Neutrophil (primary cell): ENCODE measurements at regions not wholly inside any gene's neighbourhood (a gene's known extent, or its start where the extent isn't known, plus 50 kb on each side); places are given as distances from the start of the nearest gene placed in this dataset.
"Not testable (repeated sequence)": the region's sequence is repeated elsewhere in the genome, so short reads cannot be mapped to it uniquely, and the experiment has no call there.

Experiments used
- H3K27ac ChIP-seq: fragments of 200-600 bp; sonication (generic); 2 replicates; pipeline ENCODE4 v1.5.1; 2016; ENCODE audit warnings: mild to moderate bottlenecking, moderate library complexity
- H3K27me3 ChIP-seq: fragments of 200-600 bp; sonication (generic); 2 replicates; pipeline ENCODE4 v1.6.0; 2016; ENCODE audit warnings: mild to moderate bottlenecking
- H3K36me3 ChIP-seq: fragments of 200-600 bp; sonication (generic); 2 replicates; pipeline ENCODE4 v1.5.1; 2017
- H3K4me1 ChIP-seq, 2 experiments: fragments of 200-600 bp in 1 of 2; sonication (generic) in 1 of 2; 1 replicate in 1 of 2; 2 replicates in 1 of 2; pipeline versions ENCODE4 v1.5.1 to v1.6.1; 2013 to 2016; ENCODE audit warnings: low read depth in 1 of 2, low read length in 1 of 2, mild to moderate bottlenecking in 1 of 2, moderate library complexity in 1 of 2; ENCODE audit not compliant: control insufficient read depth in 1 of 2, insufficient read depth in 1 of 2
- H3K4me3 ChIP-seq, 2 experiments: fragments of 200-600 bp in 1 of 2; sonication (generic) in 1 of 2; 1 replicate in 1 of 2; 2 replicates in 1 of 2; pipeline ENCODE4 v1.5.1; 2013 to 2016; ENCODE audit warnings: low read depth in 1 of 2, low read length in 1 of 2, mild to moderate bottlenecking in 1 of 2, moderate library complexity in 1 of 2
- H3K9me3 ChIP-seq: fragments of 200-600 bp; sonication (generic); 2 replicates; pipeline ENCODE4 v1.5.1; 2016
- TF ChIP-seq, protein P1 (sequence below): fragments of 200-600 bp; sonication (generic); IDR thresholded peaks from 2 replicates; pipeline ENCODE4 v1.5.1; 2016; ENCODE audit warnings: antibody characterized with exemption

DNA sequence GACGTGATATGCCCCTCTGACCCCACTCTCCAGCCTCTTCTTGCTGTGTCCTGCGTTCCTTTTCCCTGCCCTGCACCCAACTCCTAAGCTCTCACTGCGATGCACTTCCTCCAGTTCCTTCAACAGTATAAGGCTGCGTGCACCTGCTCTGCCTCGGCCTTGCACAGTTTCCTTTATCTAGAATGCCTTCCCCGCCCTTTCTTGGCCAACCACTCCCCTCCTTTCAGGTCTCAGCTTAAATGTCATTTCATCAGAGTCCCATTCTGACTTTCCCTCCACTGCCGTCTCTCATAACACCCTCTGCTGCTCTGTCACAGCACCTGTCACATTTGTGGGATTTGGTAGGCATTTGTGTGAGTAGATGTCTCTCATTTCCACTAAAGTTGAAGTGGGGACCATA lies 58.4 kb upstream of the NEIL3 start:
- H3K36me3 ChIP-seq, result no peaks in the 10 kb centered on the region
- H3K4me1 ChIP-seq, result peaks cover 14 to 15% of the 10 kb centered on the region in 2 experiments
- TF ChIP-seq, protein P1, sequence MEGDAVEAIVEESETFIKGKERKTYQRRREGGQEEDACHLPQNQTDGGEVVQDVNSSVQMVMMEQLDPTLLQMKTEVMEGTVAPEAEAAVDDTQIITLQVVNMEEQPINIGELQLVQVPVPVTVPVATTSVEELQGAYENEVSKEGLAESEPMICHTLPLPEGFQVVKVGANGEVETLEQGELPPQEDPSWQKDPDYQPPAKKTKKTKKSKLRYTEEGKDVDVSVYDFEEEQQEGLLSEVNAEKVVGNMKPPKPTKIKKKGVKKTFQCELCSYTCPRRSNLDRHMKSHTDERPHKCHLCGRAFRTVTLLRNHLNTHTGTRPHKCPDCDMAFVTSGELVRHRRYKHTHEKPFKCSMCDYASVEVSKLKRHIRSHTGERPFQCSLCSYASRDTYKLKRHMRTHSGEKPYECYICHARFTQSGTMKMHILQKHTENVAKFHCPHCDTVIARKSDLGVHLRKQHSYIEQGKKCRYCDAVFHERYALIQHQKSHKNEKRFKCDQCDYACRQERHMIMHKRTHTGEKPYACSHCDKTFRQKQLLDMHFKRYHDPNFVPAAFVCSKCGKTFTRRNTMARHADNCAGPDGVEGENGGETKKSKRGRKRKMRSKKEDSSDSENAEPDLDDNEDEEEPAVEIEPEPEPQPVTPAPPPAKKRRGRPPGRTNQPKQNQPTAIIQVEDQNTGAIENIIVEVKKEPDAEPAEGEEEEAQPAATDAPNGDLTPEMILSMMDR, result no peak
- no peak overlapping the region for H3K4me3 ChIP-seq
- H3K9me3 ChIP-seq, result no peaks in the 10 kb centered on the region
- no peaks in the 10 kb centered on the region for H3K27me3 ChIP-seq
- no peak overlapping the region for H3K27ac ChIP-seq

GRCh38 chr4:177255359-177255758 lies 54.3 kb upstream of the NEIL3 start:
- TF ChIP-seq, protein P1, result no peak
- peaks cover 9 to 16% of the 10 kb centered on the region in 2 experiments for H3K4me1 ChIP-seq

GRCh38 chr4:177256950-177257349 lies 52.7 kb upstream of the NEIL3 start:
- TF ChIP-seq, protein P1, result no peak

More at GRCh38 chr4:177255359-177255758, 54.3 kb upstream of the NEIL3 start:
- H3K9me3 ChIP-seq, result no peaks in the 10 kb centered on the region
- H3K27me3 ChIP-seq, result no peaks in the 10 kb centered on the region
- H3K36me3 ChIP-seq, result no peaks in the 10 kb centered on the region
- H3K4me3 ChIP-seq, result no peak overlapping the region
- H3K27ac ChIP-seq, result no peak overlapping the region

DNA sequence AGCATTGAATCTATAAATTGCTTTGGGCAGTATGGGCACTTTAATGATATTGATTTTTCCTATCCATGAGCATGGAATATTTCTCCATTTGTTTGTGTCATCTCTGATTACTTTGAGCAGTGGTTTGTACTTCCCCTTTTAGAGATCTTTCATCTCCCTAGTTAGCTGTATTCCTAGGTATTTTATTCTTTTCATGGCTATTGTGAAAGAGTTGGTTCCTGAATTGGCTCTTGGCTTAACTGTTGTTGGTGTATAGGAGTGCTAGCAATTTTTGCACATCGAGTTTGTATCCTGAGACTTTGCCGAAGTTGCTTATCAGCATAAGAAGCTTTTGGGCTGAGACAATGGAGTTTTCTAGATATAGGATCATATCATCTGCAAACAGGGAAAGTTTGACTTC lies 50.2 kb upstream of the NEIL3 start:
- not testable (repeated sequence) for H3K4me1 ChIP-seq, H3K36me3 ChIP-seq, H3K27ac ChIP-seq, H3K27me3 ChIP-seq, H3K4me3 ChIP-seq, H3K9me3 ChIP-seq

More at GRCh38 chr4:177256950-177257349, 52.7 kb upstream of the NEIL3 start:
- Histone ChIP-seq H3K36me3 (no peaks in the 10 kb centered on the region), H3K4me3 (no peak overlapping the region), H3K27me3 (no peaks in the 10 kb centered on the region), H3K9me3 (no peaks in the 10 kb centered on the region), H3K4me1 (peaks cover 0 to 7% of the 10 kb centered on the region in 2 experiments), H3K27ac (no peak overlapping the region)
